ENCODE measurements at regions not wholly inside any gene's neighbourhood (a gene's known extent, or its start where the extent isn't known, plus 50 kb on each side); places are given as distances from the start of the nearest gene placed in this dataset.

GRCh38 chr12:4044736-4045730 is 171.8 kb upstream of the PARP11 start:
- no peak overlapping the region for H3K27ac ChIP-seq (ENCODE audit: low read depth)
- no peak overlapping the region for H3K27ac Mint-ChIP-seq
- no peaks in the 10 kb centered on the region for H3K79me2 ChIP-seq (replicated peaks; ENCODE audit: insufficient read depth)
- peak overlapping the region; percentile 9; the same call in 1 of the 2 replicates for H2AFZ ChIP-seq
- H3K9me3 Mint-ChIP-seq = peaks cover 5% of the 10 kb centered on the region; the same call in 2 of the 3 replicates
- H3K9me2 ChIP-seq (ENCODE audit: insufficient read depth) = peaks cover 6% of the 10 kb centered on the region; the same call in 1 of the 2 replicates
- H3K27me3 ChIP-seq (ENCODE audit: insufficient read depth) = no peaks in the 10 kb centered on the region
- ATAC-seq (no peak), DNase-seq (ENCODE audit: low spot score) (no peak)
- H3K4me2 ChIP-seq = no peak overlapping the region
- H3K36me3 ChIP-seq (ENCODE audit: insufficient read depth) = no peaks in the 10 kb centered on the region
- H3K4me1 Mint-ChIP-seq = peaks cover 13% of the 10 kb centered on the region
- H3K36me3 Mint-ChIP-seq (ENCODE audit: low read depth) = no peaks in the 10 kb centered on the region
- TF ChIP-seq EZH2 (IDR thresholded peaks at IDR 0.05; ENCODE audit: low read depth, unreplicated experiment) (no peak), CREB1 (CRISPR knock-in tag; IDR thresholded peaks at IDR 0.05; ENCODE audit: low read depth) (no peak), JUNB (IDR thresholded peaks at IDR 0.05; ENCODE audit: unreplicated experiment) (no peak), CTCF (conservative IDR thresholded peaks at IDR 0.05; ENCODE audit: low read depth in 2 of 2) (no peak), STAT1 (IDR thresholded peaks at IDR 0.05; ENCODE audit: unreplicated experiment) (no peak), ZNF331 (CRISPR knock-in tag; IDR thresholded peaks at IDR 0.05; ENCODE audit: low read depth) (no peak), NANOG (IDR thresholded peaks at IDR 0.05; ENCODE audit: borderline replicate concordance) (no peak)
- no peaks in the 10 kb centered on the region for H4K20me1 ChIP-seq (replicated peaks; ENCODE audit: insufficient read depth)
- peaks cover 6% of the 10 kb centered on the region for H3K27me3 Mint-ChIP-seq (ENCODE audit: insufficient read depth, low read depth, poor library complexity)
- peaks cover 14% of the 10 kb centered on the region; the same call in 1 of the 2 replicates for H3K4me1 ChIP-seq (ENCODE audit: insufficient read depth)
- no peak overlapping the region for H3K4me3 ChIP-seq
- no peaks in the 10 kb centered on the region for H3F3A ChIP-seq (replicated peaks; ENCODE audit: low read depth)
- H3K4me3 Mint-ChIP-seq = no peak overlapping the region

- H2AFZ ChIP-seq = no peak overlapping the region
- Mint-ChIP-seq H3K36me3 (ENCODE audit: low read depth) (no peaks in the 10 kb centered on the region), H3K27me3 (ENCODE audit: insufficient read depth, low read depth, poor library complexity) (peaks cover 6% of the 10 kb centered on the region), H3K4me1 (peaks cover 13% of the 10 kb centered on the region), H3K4me3 (no peak overlapping the region), H3K9me3 (peaks cover 5% of the 10 kb centered on the region; the same call in 2 of the 3 replicates), H3K27ac (no peak overlapping the region)
- TF ChIP-seq POLR2AphosphoS5 (IDR thresholded peaks at IDR 0.05; ENCODE audit: low read depth) (no peak), STAT1 (IDR thresholded peaks at IDR 0.05; ENCODE audit: unreplicated experiment) (no peak)
- no peaks in the 10 kb centered on the region for H4K20me1 ChIP-seq (replicated peaks; ENCODE audit: insufficient read depth)
- 0 out of 2 replicates have a peak, but pooled peaks cover 3% of the 10 kb centered on the region for H3K9me2 ChIP-seq (ENCODE audit: insufficient read depth)
- H3K4me2 ChIP-seq = no peak overlapping the region
- H3K36me3 ChIP-seq (ENCODE audit: insufficient read depth) = no peaks in the 10 kb centered on the region
- no peaks in the 10 kb centered on the region for H3F3A ChIP-seq (replicated peaks; ENCODE audit: low read depth)
- no peak overlapping the region for H3K27ac ChIP-seq (ENCODE audit: low read depth)
- no peaks in the 10 kb centered on the region for H3K27me3 ChIP-seq (ENCODE audit: insufficient read depth)
- no peak overlapping the region for H3K4me3 ChIP-seq
- DNase-seq (ENCODE audit: low spot score) (no peak), ATAC-seq (no peak)
- H3K79me2 ChIP-seq (replicated peaks; ENCODE audit: insufficient read depth) = no peaks in the 10 kb centered on the region
- peaks cover 13% of the 10 kb centered on the region; the same call in 1 of the 2 replicates for H3K4me1 ChIP-seq (ENCODE audit: insufficient read depth)
Measured at GRCh38 chr12:4044101-4044500, 170.9 kb upstream of the PARP11 start.

Measured in GM23338 (cell line).